ENCODE measurements at regions not wholly inside any gene's neighbourhood (a gene's known extent, or its start where the extent isn't known, plus 50 kb on each side); places are given as distances from the start of the nearest gene placed in this dataset.

DNA sequence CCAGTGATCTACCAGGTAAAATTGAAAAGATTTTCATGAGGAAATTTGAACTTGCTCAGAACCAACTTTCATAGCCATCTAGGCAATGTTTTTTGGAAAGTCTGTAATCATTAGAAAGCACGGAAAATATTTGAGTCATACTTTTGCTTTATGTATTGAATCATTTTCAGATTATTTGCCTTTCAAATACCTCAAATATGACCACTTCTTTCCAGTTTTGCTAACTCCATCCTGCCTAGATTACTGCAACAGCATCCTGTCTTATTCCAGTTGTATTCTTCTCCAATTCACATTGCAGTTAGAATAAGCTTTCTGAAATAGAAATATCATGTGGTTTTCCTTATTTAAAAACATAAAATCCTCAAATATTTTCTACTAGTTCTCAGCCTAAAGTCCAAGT lies 239.8 kb upstream of the FAR2 start:
- DNase-seq: no peak
- WGBS, 5 donors: 58 to 89% (median 69%) methylated on average over 1 of the region's 1 CpG
- peaks cover 2 to 59% (median 43%) of the 10 kb centered on the region in 8 donors for H3K9me3 ChIP-seq
- no peak overlapping the region for H3K27ac ChIP-seq
- H3K36me3 ChIP-seq: no peaks in the 10 kb centered on the region
- intact Hi-C loops (cut with DNase I; ENCODE audit: low total_unique reads): no loop called here
- H3K4me1 ChIP-seq: no peaks in the 10 kb centered on the region
- H3K4me3 ChIP-seq: no peak overlapping the region
- TF ChIP-seq POLR2A (IDR thresholded peaks at IDR 0.05): no peak
- TF ChIP-seq CTCF (IDR thresholded peaks at IDR 0.05 in 8 of 11, conservative IDR thresholded peaks at IDR 0.05 in 3 of 11): no peak
- no peak for TF ChIP-seq POLR2AphosphoS5 (IDR thresholded peaks at IDR 0.05)
- no peaks in the 10 kb centered on the region for H3K27me3 ChIP-seq (replicated peaks in 1 of 7)

DNA sequence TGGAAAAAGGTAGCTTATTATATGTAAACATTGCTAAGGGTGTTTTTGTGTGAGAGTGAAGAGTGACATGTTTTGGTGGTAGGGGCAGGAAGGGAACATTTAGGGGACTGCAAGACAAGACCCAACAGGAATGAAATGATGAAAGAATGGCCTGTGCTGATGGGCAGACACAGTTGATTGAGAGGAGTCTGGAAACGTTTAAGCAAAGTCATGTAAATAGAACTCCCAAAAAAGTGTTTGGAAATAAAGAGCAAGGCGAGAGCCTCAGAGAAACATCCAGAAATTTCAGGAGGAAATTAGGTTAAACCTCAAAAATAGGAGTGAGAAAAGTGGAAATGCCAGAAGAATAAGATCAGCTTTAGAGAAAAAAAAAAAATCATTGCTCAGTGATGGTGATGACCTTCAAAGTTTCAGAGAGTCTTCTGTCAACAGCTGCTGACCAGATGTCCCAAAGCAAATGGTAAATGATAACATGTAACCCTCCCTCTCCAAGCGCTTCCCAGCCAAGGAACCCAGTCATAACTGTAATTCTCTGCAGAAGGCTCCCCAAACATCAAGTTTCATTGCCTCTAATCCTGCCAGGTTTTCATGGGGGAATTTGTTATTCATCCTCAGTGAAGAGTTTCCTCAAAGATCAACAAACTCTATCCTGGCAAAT lies 223.2 kb upstream of the FAR2 start:
- no peak overlapping the region for H3K4me3 ChIP-seq
- DNase-seq: no peak
- H3K27me3 ChIP-seq (replicated peaks in 1 of 7): no peaks in the 10 kb centered on the region
- no peak for TF ChIP-seq POLR2A (IDR thresholded peaks at IDR 0.05)
- H3K9me3 ChIP-seq: peaks cover 0 to 24% (median 17%) of the 10 kb centered on the region in 8 donors
- intact Hi-C loops (cut with DNase I; ENCODE audit: low total_unique reads): no loop called here
- WGBS, 5 donors: 61 to 85% (median 72%) methylated on average over 3 of the region's 3 CpGs
- no peak overlapping the region for H3K27ac ChIP-seq
- H3K4me1 ChIP-seq: no peaks in the 10 kb centered on the region
- no peaks in the 10 kb centered on the region for H3K36me3 ChIP-seq

- H3K9me3 ChIP-seq: peaks cover 0 to 5% (median 0%) of the 10 kb centered on the region in 8 donors
- no peak for DNase-seq
- no peak overlapping the region for H3K27ac ChIP-seq
- H3K4me3 ChIP-seq: no peak overlapping the region
- no peaks in the 10 kb centered on the region for H3K36me3 ChIP-seq
- H3K4me1 ChIP-seq: no peaks in the 10 kb centered on the region
- H3K27me3 ChIP-seq (replicated peaks in 1 of 7): no peaks in the 10 kb centered on the region
- WGBS, 5 donors: 84 to 94% (median 86%) methylated on average over 2 of the region's 2 CpGs
- no peak for TF ChIP-seq CTCF (IDR thresholded peaks at IDR 0.05 in 8 of 11, conservative IDR thresholded peaks at IDR 0.05 in 3 of 11)
- intact Hi-C loops (cut with DNase I; ENCODE audit: low total_unique reads): no loop called here
These were observed 218.4 kb upstream of the FAR2 start for GRCh38 chr12:28930704-28931103.

GRCh38 chr12:28933176-28933575 lies 215.9 kb upstream of the FAR2 start:
- no peak overlapping the region for H3K27ac ChIP-seq
- H3K9me3 ChIP-seq: no peaks in the 10 kb centered on the region
- H3K27me3 ChIP-seq (replicated peaks in 1 of 7): no peaks in the 10 kb centered on the region
- H3K36me3 ChIP-seq: no peaks in the 10 kb centered on the region
- H3K4me1 ChIP-seq: no peaks in the 10 kb centered on the region
- intact Hi-C loops (cut with DNase I; ENCODE audit: low total_unique reads): no loop called here
- no peak for TF ChIP-seq CTCF (IDR thresholded peaks at IDR 0.05 in 8 of 11, conservative IDR thresholded peaks at IDR 0.05 in 3 of 11)
- no peak for TF ChIP-seq POLR2A (IDR thresholded peaks at IDR 0.05)
- no peak for TF ChIP-seq POLR2AphosphoS5 (IDR thresholded peaks at IDR 0.05)
- no peak overlapping the region for H3K4me3 ChIP-seq
- no peak for DNase-seq
- 58 to 85% (median 70%) methylated on average over 1 of the region's 1 CpG for WGBS, 5 donors

Measured in spleen (tissue), 11 donors.